ENCODE measurements at regions not wholly inside any gene's neighbourhood (a gene's known extent, or its start where the extent isn't known, plus 50 kb on each side); places are given as distances from the start of the nearest gene placed in this dataset.
"Not testable (repeated sequence)": the region's sequence is repeated elsewhere in the genome, so short reads cannot be mapped to it uniquely, and the experiment has no call there.

DNA sequence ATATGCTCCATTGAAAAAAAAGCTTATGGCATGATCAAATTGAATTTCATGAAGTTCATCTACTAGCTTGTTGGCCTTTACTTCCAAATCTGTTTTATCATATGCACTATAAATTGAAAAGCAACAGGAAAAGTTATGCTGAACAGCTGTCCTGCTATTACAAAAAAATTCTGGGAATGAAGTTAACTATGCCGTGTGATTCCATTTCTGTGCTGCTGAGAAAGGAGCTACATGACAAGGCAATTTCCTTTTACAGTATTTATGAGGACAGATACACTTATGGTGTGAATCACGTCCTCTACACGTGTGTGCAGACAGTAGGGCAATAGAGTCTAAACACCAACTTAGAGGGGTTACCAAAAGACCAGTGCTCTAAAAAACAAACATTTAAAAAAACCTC, 426.5 kb upstream of the AKR1E2 start:
- H3K27ac ChIP-seq: no peak overlapping the region
- DNase-seq (ENCODE audit: low spot score): no peak
- no peak overlapping the region for H3K4me3 ChIP-seq
- TF ChIP-seq, protein P1, sequence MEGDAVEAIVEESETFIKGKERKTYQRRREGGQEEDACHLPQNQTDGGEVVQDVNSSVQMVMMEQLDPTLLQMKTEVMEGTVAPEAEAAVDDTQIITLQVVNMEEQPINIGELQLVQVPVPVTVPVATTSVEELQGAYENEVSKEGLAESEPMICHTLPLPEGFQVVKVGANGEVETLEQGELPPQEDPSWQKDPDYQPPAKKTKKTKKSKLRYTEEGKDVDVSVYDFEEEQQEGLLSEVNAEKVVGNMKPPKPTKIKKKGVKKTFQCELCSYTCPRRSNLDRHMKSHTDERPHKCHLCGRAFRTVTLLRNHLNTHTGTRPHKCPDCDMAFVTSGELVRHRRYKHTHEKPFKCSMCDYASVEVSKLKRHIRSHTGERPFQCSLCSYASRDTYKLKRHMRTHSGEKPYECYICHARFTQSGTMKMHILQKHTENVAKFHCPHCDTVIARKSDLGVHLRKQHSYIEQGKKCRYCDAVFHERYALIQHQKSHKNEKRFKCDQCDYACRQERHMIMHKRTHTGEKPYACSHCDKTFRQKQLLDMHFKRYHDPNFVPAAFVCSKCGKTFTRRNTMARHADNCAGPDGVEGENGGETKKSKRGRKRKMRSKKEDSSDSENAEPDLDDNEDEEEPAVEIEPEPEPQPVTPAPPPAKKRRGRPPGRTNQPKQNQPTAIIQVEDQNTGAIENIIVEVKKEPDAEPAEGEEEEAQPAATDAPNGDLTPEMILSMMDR (IDR thresholded peaks at IDR 0.05): no peak

GRCh38 chr10:4398602-4399001, 427.4 kb upstream of the AKR1E2 start:
- Histone ChIP-seq H3K27ac (no peak overlapping the region), H3K4me3 (no peak overlapping the region)
- no peak for DNase-seq (ENCODE audit: low spot score)
- TF ChIP-seq, protein P1 (IDR thresholded peaks at IDR 0.05): no peak

- Histone ChIP-seq H3K27ac (no peak overlapping the region), H3K4me3 (no peak overlapping the region)
- no peak for DNase-seq (ENCODE audit: low spot score)
- TF ChIP-seq, protein P1 (IDR thresholded peaks at IDR 0.05): no peak
Observed at GRCh38 chr10:4397337-4397736, 428.7 kb upstream of the AKR1E2 start.

DNA sequence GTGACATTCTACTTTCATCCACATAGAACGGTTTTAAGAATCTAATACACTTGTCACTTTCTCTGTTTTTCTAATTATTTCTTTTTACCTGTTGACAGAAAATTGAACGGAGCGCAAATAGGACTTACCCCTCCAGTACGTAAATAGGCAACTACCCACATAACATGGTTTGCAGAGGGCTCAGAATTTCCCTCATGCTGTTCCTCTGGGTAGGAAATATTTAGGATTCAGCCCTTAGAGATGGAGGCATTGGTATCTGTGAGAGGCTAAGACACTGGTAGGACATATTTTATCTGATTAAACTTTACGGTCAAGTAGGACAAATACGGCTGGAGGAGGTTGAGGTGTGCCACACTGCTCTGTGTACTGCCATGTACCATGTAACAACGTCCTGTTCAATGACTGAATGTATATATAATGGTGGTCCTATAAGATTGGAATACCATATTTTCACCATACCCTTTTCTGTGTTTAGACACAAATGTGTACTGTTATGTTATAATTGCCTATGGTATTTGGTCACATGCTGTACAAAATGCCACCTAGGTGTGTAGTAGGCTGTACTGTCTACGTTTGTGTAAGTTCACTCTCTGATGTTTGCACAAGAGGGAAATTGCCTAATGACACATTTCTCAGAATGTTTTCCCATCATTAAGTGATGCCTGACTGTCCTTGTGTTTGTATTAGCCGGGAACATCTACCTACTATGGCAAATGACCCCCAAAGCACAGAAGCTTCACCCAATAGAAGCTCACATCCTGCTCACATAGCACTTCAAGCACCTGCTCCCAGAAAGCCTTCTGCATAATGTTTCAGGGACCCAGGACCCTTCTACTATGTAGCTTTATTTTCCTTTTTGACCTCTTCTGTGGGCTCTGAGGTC, 429.4 kb upstream of the AKR1E2 start:
- no peak for DNase-seq (ENCODE audit: low spot score)
- H3K27ac ChIP-seq: no peak overlapping the region
- no peak overlapping the region for H3K4me3 ChIP-seq
- TF ChIP-seq, protein P1 (IDR thresholded peaks at IDR 0.05): no peak

GRCh38 chr10:4395731-4396130, 430.3 kb upstream of the AKR1E2 start:
- DNase-seq (ENCODE audit: low spot score): no peak
- TF ChIP-seq, protein P1 (IDR thresholded peaks at IDR 0.05): no peak
- Histone ChIP-seq H3K27ac (no peak overlapping the region), H3K4me3 (no peak overlapping the region)

- H3K27ac ChIP-seq; DNase-seq (ENCODE audit: low spot score); H3K4me3 ChIP-seq: not testable (repeated sequence)
Observed at GRCh38 chr10:4394455-4394854, 431.6 kb upstream of the AKR1E2 start.

DNA sequence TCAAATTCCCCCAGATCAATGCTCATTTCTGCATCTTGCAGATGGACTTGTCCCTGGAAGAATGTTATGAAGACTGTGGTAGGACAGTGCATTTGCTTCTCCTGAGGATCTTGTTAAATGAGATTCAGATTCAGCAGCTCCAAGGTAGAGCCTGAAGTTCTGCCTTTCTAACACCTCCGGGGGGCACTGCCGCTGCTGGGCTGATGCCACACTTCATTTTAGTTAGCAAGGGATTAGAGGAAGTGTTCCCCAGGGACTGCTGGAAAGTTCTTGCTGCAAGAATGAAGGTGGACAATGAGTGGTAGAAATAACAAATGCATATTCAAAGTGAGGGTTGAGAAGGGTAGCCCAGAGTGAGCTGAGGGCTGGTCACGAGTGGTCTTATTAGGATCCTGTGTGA, 434.3 kb upstream of the AKR1E2 start:
- H3K27ac ChIP-seq: no peak overlapping the region
- DNase-seq (ENCODE audit: low spot score): no peak
- no peak overlapping the region for H3K4me3 ChIP-seq
- TF ChIP-seq, protein P1 (IDR thresholded peaks at IDR 0.05): no peak
